GM12878 (cell line): ENCODE measurements at regions not wholly inside any gene's neighbourhood (a gene's known extent, or its start where the extent isn't known, plus 50 kb on each side); places are given as distances from the start of the nearest gene placed in this dataset.

Experiments
- ATAC-seq: fragments of 200-7000 bp; cut with Tn5 transposase; 3 replicates; pipeline ENCODE4 v1.9.1; 2020; ENCODE audit warnings: mild to moderate bottlenecking, moderate library complexity
- BruUV-seq: library from RNA; stranded (reverse); fragments of 400-500 nt; replicated peaks from 2 replicates; lab custom pipeline; 2021; lab: Mats Ljungman, UMichigan
- CTCF ChIA-PET: fragments of 300-600 bp; sonication (Branson Sonifier 250); formaldehyde crosslinking; extraction: SDS; loops from one replicate; lab custom pipeline; 2021; ENCODE audit warnings: inconsistent platforms; lab: Yijun Ruan, JAX
- POLR2A ChIA-PET: fragments of 350-600 bp; formaldehyde crosslinking; extraction: SDS; loops from one replicate; lab custom pipeline; 2021; ENCODE audit warnings: inconsistent platforms; lab: Charles Lee
- RAD21 ChIA-PET: fragments of 300-600 bp; sonication (Branson Sonifier 250); formaldehyde crosslinking; loops from one replicate; lab custom pipeline; 2023; ENCODE audit warnings: antibody characterized with exemption; ENCODE audit not compliant: unreplicated experiment; lab: Charles Lee
- SMC1A ChIA-PET: fragments of 300-600 bp; sonication (Branson Sonifier 250); formaldehyde crosslinking; loops from one replicate; lab custom pipeline; 2023; ENCODE audit not compliant: unreplicated experiment, uncharacterized antibody; lab: Charles Lee
- DNase-seq: peaks from one replicate; pipeline ENCODE4 v3.0.0-alpha.2; 2011; ENCODE audit warnings: low read depth, low spot score
- FAIRE-seq: peaks from 3 replicates; lab custom pipeline; 2011; peaks lifted over from hg19 to GRCh38; lab: Jason Lieb, UNC
- H2AFZ ChIP-seq: 2 replicates; pipeline ENCODE4 v1.6.0; 2011; ENCODE audit warnings: low read depth, low read length, control low read depth; ENCODE audit not compliant: control insufficient read depth
- H3K27ac ChIP-seq: 2 replicates; pipeline ENCODE4 v1.5.1; 2011; ENCODE audit warnings: control low read depth; ENCODE audit not compliant: control insufficient read depth, insufficient read depth
- H3K27me3 ChIP-seq, 2 experiments: replicated peaks in 1 of 2; 2 replicates each; pipeline versions ENCODE4 v1.6.0 to v1.6.1; 2011; ENCODE audit warnings: low read length in 1 of 2; ENCODE audit not compliant: control insufficient read depth in 2 of 2, insufficient read depth in 2 of 2
- H3K36me3 ChIP-seq, 2 experiments: 2 replicates each; pipeline ENCODE4 v1.5.1; 2011; ENCODE audit warnings: low read length in 1 of 2; ENCODE audit not compliant: control insufficient read depth in 2 of 2, insufficient read depth in 2 of 2
- H3K4me1 ChIP-seq: 2 replicates; pipeline ENCODE4 v1.6.1; 2011; ENCODE audit warnings: mild to moderate bottlenecking, low read length, moderate library complexity, mixed read lengths; ENCODE audit not compliant: control insufficient read depth, insufficient read depth
- H3K4me2 ChIP-seq: 2 replicates; pipeline ENCODE4 v1.6.0; 2011; ENCODE audit warnings: control low read depth; ENCODE audit not compliant: control insufficient read depth, insufficient read depth
- H3K4me3 ChIP-seq: fragments of 200-600 bp; sonication (generic); 2 replicates; pipeline ENCODE4 v1.5.1; 2016
- H3K79me2 ChIP-seq: 2 replicates; pipeline ENCODE4 v1.6.0; 2011; ENCODE audit warnings: low read length; ENCODE audit not compliant: control insufficient read depth, insufficient read depth
- H3K9ac ChIP-seq: 2 replicates; pipeline ENCODE4 v1.8.0; 2011; ENCODE audit warnings: low read length, control low read depth, mixed read lengths; ENCODE audit not compliant: control insufficient read depth, insufficient read depth
- H3K9me3 ChIP-seq: replicated peaks from 3 replicates; pipeline ENCODE4 v1.5.1; 2011; ENCODE audit warnings: mild to moderate bottlenecking, low read length; ENCODE audit not compliant: control insufficient read depth, insufficient read depth
- H4K20me1 ChIP-seq: 2 replicates; pipeline ENCODE4 v1.6.0; 2011; ENCODE audit not compliant: control insufficient read depth, insufficient read depth
- BCLAF1 ChIP-seq: fragments of 450-650 bp; IDR thresholded peaks from 2 replicates; pipeline ENCODE4 v1.6.1; 2017; ENCODE audit warnings: antibody characterized with exemption, mild to moderate bottlenecking, moderate library complexity
- BHLHE40 ChIP-seq, 2 experiments: fragments of 450-650 bp in 1 of 2; IDR thresholded peaks; 2 replicates each; pipeline ENCODE4 v1.6.1; 2011 to 2017; ENCODE audit warnings: low read depth in 2 of 2, borderline replicate concordance in 1 of 2, improper control_type of control experiment in 1 of 2, low read length in 1 of 2, mild to moderate bottlenecking in 1 of 2
- BMI1 ChIP-seq: fragments of 450-650 bp; IDR thresholded peaks from 2 replicates; pipeline ENCODE4 v1.6.1; 2016; ENCODE audit warnings: mild to moderate bottlenecking, moderate library complexity, borderline replicate concordance
- CBX3 ChIP-seq: fragments of 200-600 bp; sonication (generic); IDR thresholded peaks from 2 replicates; pipeline ENCODE4 v1.6.1; 2016; ENCODE audit warnings: low read depth, borderline replicate concordance
- CREB1 ChIP-seq: IDR thresholded peaks from 2 replicates; pipeline ENCODE4 v1.6.1; 2012; ENCODE audit warnings: low read depth, mild to moderate bottlenecking, inconsistent platforms
- CUX1 ChIP-seq: IDR thresholded peaks from 2 replicates; pipeline ENCODE4 v1.6.1; 2012; ENCODE audit warnings: improper control_type of control experiment, low read depth, low read length; ENCODE audit not compliant: insufficient replicate concordance
- GATAD2B ChIP-seq: fragments of 450-650 bp; conservative IDR thresholded peaks from 2 replicates; pipeline ENCODE4 v1.6.1; 2017; ENCODE audit warnings: low read depth, mild to moderate bottlenecking, moderate library complexity
- KAT2A ChIP-seq: conservative IDR thresholded peaks from 2 replicates; pipeline ENCODE4 v1.6.1; 2011; ENCODE audit warnings: low read depth, low read length; ENCODE audit not compliant: control insufficient read depth
- NFYA ChIP-seq: IDR thresholded peaks from 2 replicates; pipeline ENCODE4 v1.6.1; 2011; ENCODE audit warnings: low read depth, mild to moderate bottlenecking, low read length, improper control_type of control experiment, borderline replicate concordance
- PAX5 ChIP-seq: IDR thresholded peaks from 2 replicates; pipeline ENCODE4 v1.6.1; 2011; ENCODE audit warnings: low read depth, low read length, borderline replicate concordance
- RAD51 ChIP-seq: fragments of 450-650 bp; IDR thresholded peaks from 2 replicates; pipeline ENCODE4 v1.6.1; 2016; ENCODE audit warnings: moderate library complexity, mild to moderate bottlenecking, inconsistent platforms
- SMC3 ChIP-seq: IDR thresholded peaks from 2 replicates; pipeline ENCODE4 v1.6.1; 2011; ENCODE audit warnings: low read length, improper control_type of control experiment, borderline replicate concordance
- SRF ChIP-seq, 2 experiments: IDR thresholded peaks; 2 replicates each; pipeline ENCODE4 v1.6.1; 2011; ENCODE audit warnings: low read depth in 2 of 2, low read length in 2 of 2, mild to moderate bottlenecking in 1 of 2, moderate library complexity in 1 of 2
- YBX1 ChIP-seq: fragments of 450-650 bp; IDR thresholded peaks from 2 replicates; pipeline ENCODE4 v1.6.1; 2016; ENCODE audit warnings: antibody characterized with exemption
- WGBS: methylation state at CpG from one replicate; pipeline ENCODE4 v1.1.6; 2016; ENCODE audit warnings: low lambda C conversion rate; ENCODE audit not compliant: insufficient replicate concordance, insufficient coverage; ENCODE audit errors: missing lambda C conversion rate; 5-methylcytosine and 5-hydroxymethylcytosine counted together
- in situ Hi-C: fragments of 300-500 bp; cut with MboI; formaldehyde crosslinking; loops from 9 replicates; pipeline ENCODE4 v1.14.3; 2018; ENCODE audit warnings: mixed read lengths
- intact Hi-C: fragments of 100-400 bp; cut with micrococcal nuclease; formaldehyde crosslinking; loops from one replicate; pipeline ENCODE4 v1.14.2; 2022; ENCODE audit not compliant: unreplicated experiment
- TF ChIP-seq, protein P1 (sequence below): fragments of 450-650 bp; IDR thresholded peaks from 2 replicates; pipeline ENCODE4 v1.6.1; 2018; ENCODE audit warnings: borderline replicate concordance, mild to moderate bottlenecking; ENCODE audit not compliant: partially characterized antibody

GRCh38 chr10:130487566-130487965, 351.4 kb downstream of the GLRX3 start:
- BruUV-seq, result no TSS peak
- no peaks in the 10 kb centered on the region for H4K20me1 ChIP-seq
- H3K4me2 ChIP-seq, result no peak overlapping the region
- intact Hi-C loops, result no loop called here
- no peaks in the 10 kb centered on the region; the same call in 2 of the 3 replicates for H3K9me3 ChIP-seq
- POLR2A ChIA-PET, result no interaction called here
- DNase-seq, result no peak
- no peaks in the 10 kb centered on the region for H3K27me3 ChIP-seq
- no peak for TF ChIP-seq GATAD2B
- TF ChIP-seq YBX1, result no peak
- no peak for TF ChIP-seq CBX3
- no peak for TF ChIP-seq KAT2A
- TF ChIP-seq, protein P1, sequence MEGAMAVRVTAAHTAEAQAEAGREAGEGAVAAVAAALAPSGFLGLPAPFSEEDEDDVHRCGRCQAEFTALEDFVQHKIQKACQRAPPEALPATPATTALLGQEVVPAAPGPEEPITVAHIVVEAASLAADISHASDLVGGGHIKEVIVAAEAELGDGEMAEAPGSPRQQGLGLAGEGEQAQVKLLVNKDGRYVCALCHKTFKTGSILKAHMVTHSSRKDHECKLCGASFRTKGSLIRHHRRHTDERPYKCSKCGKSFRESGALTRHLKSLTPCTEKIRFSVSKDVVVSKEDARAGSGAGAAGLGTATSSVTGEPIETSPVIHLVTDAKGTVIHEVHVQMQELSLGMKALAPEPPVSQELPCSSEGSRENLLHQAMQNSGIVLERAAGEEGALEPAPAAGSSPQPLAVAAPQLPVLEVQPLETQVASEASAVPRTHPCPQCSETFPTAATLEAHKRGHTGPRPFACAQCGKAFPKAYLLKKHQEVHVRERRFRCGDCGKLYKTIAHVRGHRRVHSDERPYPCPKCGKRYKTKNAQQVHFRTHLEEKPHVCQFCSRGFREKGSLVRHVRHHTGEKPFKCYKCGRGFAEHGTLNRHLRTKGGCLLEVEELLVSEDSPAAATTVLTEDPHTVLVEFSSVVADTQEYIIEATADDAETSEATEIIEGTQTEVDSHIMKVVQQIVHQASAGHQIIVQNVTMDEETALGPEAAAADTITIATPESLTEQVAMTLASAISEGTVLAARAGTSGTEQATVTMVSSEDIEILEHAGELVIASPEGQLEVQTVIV, result no peak
- no peak for TF ChIP-seq SRF (IDR thresholded peaks at IDR 0.05; ENCODE audit: low read depth in 2 of 2, low read length in 2 of 2)
- no peak for TF ChIP-seq RAD51
- no peak for TF ChIP-seq BCLAF1
- no peak for TF ChIP-seq BHLHE40 (IDR thresholded peaks at IDR 0.05; ENCODE audit: borderline replicate concordance in 1 of 2, low read depth in 2 of 2, low read length in 1 of 2)
- TF ChIP-seq PAX5, result no peak
- no peak for TF ChIP-seq CUX1
- no peak for TF ChIP-seq CREB1
- no peak for TF ChIP-seq NFYA
- TF ChIP-seq SMC3, result no peak
- no peak for TF ChIP-seq BMI1
- no peaks in the 10 kb centered on the region for H3K4me1 ChIP-seq
- no peak overlapping the region for H3K27ac ChIP-seq
- SMC1A ChIA-PET, result no interaction called here
- no peak overlapping the region for H3K9ac ChIP-seq
- CTCF ChIA-PET, result interaction anchor here (0.7 kb wide), 1 partner anchor 193 kb away, joined by 3 read pairs; no protein-coding TSS in a partner anchor
- no peak overlapping the region for H2AFZ ChIP-seq
- FAIRE-seq, result no peak
- no peak overlapping the region for H3K4me3 ChIP-seq
- WGBS, result 11% methylated on average over 6 of the region's 6 CpGs
- in situ Hi-C loops, result no loop called here
- ATAC-seq, result no peak
- H3K36me3 ChIP-seq, result no peaks in the 10 kb centered on the region
- no peaks in the 10 kb centered on the region for H3K79me2 ChIP-seq
- RAD21 ChIA-PET, result no interaction called here
